COLO829 (cell line): ENCODE measurements at regions not wholly inside any gene's neighbourhood (a gene's known extent, or its start where the extent isn't known, plus 50 kb on each side); places are given as distances from the start of the nearest gene placed in this dataset.

Experiments used
- DNase-seq: peaks from one replicate; pipeline ENCODE4 v3.0.0; 2012; ENCODE audit warnings: low spot score

GRCh38 chr20:12276011-12276673 is 358.4 kb downstream of the BTBD3 start:
- no peak for DNase-seq

GRCh38 chr20:12287575-12287974 is 369.9 kb downstream of the BTBD3 start:
- no peak for DNase-seq

- DNase-seq, result no peak
These were observed 371.8 kb downstream of the BTBD3 start for GRCh38 chr20:12289465-12289864.

GRCh38 chr20:12291386-12291785 is 373.7 kb downstream of the BTBD3 start:
- DNase-seq, result no peak

- DNase-seq, result no peak
These were observed 376.2 kb downstream of the BTBD3 start for GRCh38 chr20:12293900-12294299.

GRCh38 chr20:12294678-12295077 is 377.0 kb downstream of the BTBD3 start:
- no peak for DNase-seq

- peak; percentile 23 for DNase-seq
These were observed 387.7 kb downstream of the BTBD3 start for GRCh38 chr20:12305188-12305950.

- no peak for DNase-seq
These were observed 388.4 kb downstream of the BTBD3 start for GRCh38 chr20:12306107-12306506.

GRCh38 chr20:12311094-12311865 is 393.6 kb downstream of the BTBD3 start:
- DNase-seq, result no peak

GRCh38 chr20:12315652-12316051 is 398.0 kb downstream of the BTBD3 start:
- DNase-seq, result no peak

- DNase-seq, result no peak
These were observed 399.1 kb downstream of the BTBD3 start for GRCh38 chr20:12316794-12317193.

- no peak for DNase-seq
These were observed 399.7 kb downstream of the BTBD3 start for GRCh38 chr20:12317433-12317832.

GRCh38 chr20:12318043-12318442 is 400.4 kb downstream of the BTBD3 start:
- DNase-seq, result peak; percentile 39

GRCh38 chr20:12321736-12322135 is 404.0 kb downstream of the BTBD3 start:
- DNase-seq, result peak; percentile 20

- DNase-seq, result no peak
These were observed 409.5 kb downstream of the BTBD3 start for GRCh38 chr20:12327205-12327604.

GRCh38 chr20:12331236-12331635 is 413.5 kb downstream of the BTBD3 start:
- no peak for DNase-seq

GRCh38 chr20:12337601-12338000 is 419.9 kb downstream of the BTBD3 start:
- DNase-seq, result no peak

GRCh38 chr20:12345978-12346377 is 428.3 kb downstream of the BTBD3 start:
- DNase-seq, result no peak

GRCh38 chr20:12353842-12354241 is 436.1 kb downstream of the BTBD3 start:
- DNase-seq, result no peak

GRCh38 chr20:12354725-12355124 is 437.0 kb downstream of the BTBD3 start:
- no peak for DNase-seq

GRCh38 chr20:12355185-12355584 is 437.5 kb downstream of the BTBD3 start:
- no peak for DNase-seq

- peak; percentile 59 for DNase-seq
These were observed 440.4 kb downstream of the BTBD3 start for GRCh38 chr20:12358006-12358654.

GRCh38 chr20:12358655-12359009 is 440.9 kb downstream of the BTBD3 start:
- DNase-seq, result no peak
